GM10266 (cell line): ENCODE measurements at regions not wholly inside any gene's neighbourhood (a gene's known extent, or its start where the extent isn't known, plus 50 kb on each side); places are given as distances from the start of the nearest gene placed in this dataset.

ENCODE experiments used
- DNase-seq: peaks from one replicate; pipeline ENCODE4 v3.0.0; 2012; ENCODE audit errors: extremely low spot score
- CTCF ChIP-seq: IDR thresholded peaks from 2 replicates; pipeline ENCODE4 v1.5.1; 2012; ENCODE audit warnings: mild to moderate bottlenecking, low read depth; ENCODE audit not compliant: control insufficient read depth, insufficient read depth; ENCODE audit errors: missing control alignments

GRCh38 chr3:106906074-106906473 is 471.2 kb upstream of the CCDC54 start:
- no peak for DNase-seq
- TF ChIP-seq CTCF = no peak

GRCh38 chr3:106908181-106908938 is 468.9 kb upstream of the CCDC54 start:
- no peak for DNase-seq
- TF ChIP-seq CTCF = no peak

DNA sequence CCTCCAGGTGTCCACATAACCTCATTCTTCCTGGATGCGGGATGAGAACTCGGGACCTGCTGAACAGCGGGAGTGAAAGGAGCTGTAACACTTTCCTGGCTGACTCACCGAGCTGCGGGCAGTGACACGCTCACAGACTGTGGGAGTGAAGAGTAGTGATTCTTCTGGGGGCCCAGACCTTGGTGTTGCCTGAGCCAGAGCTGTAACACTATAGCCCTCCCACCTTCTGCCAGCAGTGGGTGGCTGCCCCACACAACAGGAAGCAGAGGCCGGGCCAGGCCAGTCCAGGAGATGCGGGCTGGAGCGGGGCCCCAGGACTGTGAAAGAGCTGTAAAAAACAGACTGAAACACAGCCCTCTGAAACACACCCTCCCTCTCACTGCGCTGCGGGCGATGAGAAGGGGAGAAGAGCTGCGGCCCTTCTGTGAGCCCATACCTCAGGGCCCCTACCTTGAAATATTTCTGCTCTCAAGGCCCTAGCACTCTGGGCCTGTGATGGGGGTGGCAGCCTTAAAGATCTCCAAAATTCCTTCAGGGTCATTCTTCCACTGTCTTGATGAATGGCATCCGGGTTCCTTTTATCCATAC is 464.0 kb upstream of the CCDC54 start:
- DNase-seq = no peak
- TF ChIP-seq CTCF = no peak

DNA sequence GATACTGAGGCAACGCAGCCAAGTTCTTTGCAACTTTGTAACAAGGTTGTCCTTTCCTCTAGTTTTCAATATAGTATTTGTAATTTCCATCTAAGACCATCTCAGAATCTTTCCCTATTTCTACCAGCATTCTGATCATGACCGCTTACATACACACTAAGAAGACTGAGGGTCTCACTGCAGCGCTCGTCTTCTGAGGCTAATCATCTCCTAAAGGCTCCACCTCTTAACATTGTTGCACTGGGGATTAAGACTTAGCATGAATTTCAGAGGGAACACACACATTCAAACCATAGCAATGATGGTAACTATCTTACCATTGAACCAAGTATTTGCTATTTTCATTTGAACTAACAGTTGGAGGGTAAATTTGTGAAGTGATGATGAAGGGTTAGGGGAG is 463.3 kb upstream of the CCDC54 start:
- DNase-seq = no peak
- no peak for TF ChIP-seq CTCF

DNA sequence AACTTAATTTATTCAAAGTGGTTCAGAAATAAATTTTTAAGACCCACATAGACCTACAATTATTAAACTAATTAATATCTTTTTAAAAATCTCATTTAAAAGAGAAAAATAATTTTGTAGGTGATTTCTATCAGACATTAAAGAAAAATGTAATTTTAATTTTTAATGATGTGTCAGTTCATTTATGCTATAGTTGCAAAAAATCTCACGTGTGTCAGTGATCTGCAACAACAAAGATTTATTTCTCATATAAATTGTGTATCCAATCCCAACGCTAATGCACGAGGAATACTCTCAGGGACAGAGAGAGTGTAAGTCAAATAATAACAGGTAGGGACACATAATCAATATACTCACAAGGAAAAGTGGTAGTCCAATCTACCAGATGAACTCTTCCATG is 456.6 kb upstream of the CCDC54 start:
- no peak for DNase-seq
- no peak for TF ChIP-seq CTCF

GRCh38 chr3:106929081-106929480 is 448.2 kb upstream of the CCDC54 start:
- no peak for TF ChIP-seq CTCF
- DNase-seq = no peak

DNA sequence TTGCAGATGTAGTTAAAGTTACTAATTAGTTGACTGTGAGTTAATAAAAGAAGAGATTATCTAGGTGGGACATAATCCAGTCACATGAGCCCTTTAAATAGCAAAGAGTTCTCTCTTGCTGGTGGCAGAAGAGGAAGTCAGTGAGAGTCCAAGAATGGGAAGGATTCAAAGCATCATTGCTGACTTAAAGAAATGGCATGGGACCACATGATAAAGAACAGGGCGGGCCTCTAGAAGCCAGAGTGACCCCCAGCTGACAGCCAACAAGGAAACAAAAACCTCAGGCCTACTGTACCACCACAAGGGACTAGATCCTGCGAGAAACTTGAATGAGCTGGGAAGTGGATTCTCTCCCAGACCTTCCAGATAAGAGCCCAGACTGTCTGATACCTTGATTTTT is 447.2 kb upstream of the CCDC54 start:
- TF ChIP-seq CTCF = no peak

More for the DNA sequence above, 447.2 kb upstream of the CCDC54 start:
- DNase-seq = no peak
